HG02623 (cell line): ENCODE measurements at regions not wholly inside any gene's neighbourhood (a gene's known extent, or its start where the extent isn't known, plus 50 kb on each side); places are given as distances from the start of the nearest gene placed in this dataset.

Experiments used
- ATAC-seq: cut with Tn5 transposase; IDR thresholded peaks from one replicate; pipeline ENCODE4 v1.9.1; 2021; ENCODE audit warnings: moderate library complexity; ENCODE audit not compliant: unreplicated experiment

DNA sequence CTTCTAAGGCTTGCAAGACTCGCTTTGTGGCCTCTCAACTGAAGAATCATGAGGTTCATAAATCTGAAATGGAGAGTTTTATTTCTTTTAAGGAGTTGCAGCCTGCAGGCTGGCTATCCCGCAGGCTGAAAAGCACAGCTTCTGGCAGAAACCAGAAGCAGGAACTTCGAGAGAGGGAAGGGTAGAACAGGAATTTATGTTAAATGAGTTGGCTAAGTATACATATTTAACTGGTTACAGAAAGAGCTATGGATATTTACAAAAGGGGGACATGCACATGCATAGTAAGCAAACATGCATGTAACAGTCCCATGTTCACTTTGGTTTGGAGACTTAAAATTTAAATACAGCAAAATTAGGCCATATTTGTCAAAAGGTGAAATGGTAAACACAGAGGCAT is 787.0 kb downstream of the TFAP2A start:
- ATAC-seq: no peak

DNA sequence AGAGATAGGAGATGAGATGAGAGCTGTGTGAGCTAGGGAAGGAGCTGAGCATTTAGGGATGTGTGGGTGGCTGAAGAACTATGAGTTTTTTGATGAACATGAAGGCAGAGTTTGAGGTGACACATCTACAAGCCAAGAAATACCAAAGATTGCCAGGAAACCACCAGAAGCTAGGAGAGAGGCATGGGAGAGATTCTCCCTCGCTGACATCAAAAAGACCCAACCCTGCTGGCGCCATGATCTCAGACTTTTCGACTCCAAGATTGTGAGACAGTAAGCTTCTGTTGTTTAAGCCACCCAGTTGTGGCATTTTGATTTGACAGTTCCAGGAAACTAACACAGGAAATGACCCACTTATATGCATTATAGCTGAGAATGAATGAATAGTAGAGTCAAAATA is 790.9 kb downstream of the TFAP2A start:
- no peak for ATAC-seq

- ATAC-seq: no peak
These were observed 791.5 kb downstream of the TFAP2A start for GRCh38 chr6:9623228-9623832.

DNA sequence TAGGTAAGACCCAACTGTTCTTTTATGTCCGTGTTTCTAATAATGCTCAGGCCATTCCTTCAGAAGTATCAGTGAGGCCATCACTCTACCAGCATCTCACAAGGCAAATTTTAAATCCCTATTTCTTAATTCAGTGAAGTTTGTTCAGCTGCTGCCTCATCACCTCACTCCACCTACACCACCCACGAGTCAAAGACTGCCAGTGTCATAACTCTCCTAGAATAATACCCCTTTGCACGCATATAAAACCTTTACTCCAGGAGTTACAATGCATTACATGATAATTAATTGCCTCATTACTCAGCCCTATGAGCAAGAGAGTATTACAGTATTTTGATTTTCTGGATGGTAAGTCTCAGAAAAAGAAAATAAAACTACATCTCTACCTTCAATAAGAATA is 793.6 kb downstream of the TFAP2A start:
- ATAC-seq: no peak

DNA sequence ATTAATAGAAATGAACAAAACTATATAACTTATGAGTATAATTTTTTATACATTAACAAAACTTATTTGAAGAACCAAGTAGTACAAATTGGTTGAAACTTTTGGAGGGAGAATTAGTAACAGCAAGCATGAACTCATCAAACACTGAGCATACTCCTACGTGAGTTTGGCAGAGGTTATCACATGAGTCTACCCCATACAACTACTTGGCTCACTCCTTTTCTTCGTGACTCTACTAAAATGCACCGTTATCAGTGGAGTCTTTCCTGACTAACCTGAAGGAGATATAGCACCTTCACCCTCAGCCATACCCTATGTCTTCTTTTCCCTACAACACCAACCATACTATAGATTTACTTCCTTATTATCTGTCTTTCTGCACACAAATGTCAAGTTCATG is 794.2 kb downstream of the TFAP2A start:
- ATAC-seq: no peak

- no peak for ATAC-seq
These were observed 794.6 kb downstream of the TFAP2A start for GRCh38 chr6:9620263-9620662.

GRCh38 chr6:9614778-9615177 is 800.1 kb downstream of the TFAP2A start:
- no peak for ATAC-seq

DNA sequence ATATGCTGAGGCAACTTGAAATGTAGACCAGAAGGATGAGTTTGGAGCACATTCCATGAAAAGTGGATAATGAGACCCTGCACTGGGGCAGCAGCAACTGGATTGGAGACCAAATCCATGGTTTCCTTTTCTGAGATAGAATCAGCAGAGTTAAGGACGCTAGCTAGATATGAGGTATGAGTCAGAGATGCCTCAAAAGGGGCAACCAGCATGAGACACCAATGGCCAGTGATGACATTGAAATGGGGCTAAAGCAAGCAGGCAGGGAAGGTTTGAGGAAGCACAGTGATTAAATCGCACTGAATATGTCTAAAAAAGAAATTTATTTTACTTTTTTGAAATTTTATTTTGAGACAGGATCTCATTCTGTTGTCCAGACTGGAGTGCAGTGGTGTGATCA is 802.4 kb downstream of the TFAP2A start:
- ATAC-seq: no peak

DNA sequence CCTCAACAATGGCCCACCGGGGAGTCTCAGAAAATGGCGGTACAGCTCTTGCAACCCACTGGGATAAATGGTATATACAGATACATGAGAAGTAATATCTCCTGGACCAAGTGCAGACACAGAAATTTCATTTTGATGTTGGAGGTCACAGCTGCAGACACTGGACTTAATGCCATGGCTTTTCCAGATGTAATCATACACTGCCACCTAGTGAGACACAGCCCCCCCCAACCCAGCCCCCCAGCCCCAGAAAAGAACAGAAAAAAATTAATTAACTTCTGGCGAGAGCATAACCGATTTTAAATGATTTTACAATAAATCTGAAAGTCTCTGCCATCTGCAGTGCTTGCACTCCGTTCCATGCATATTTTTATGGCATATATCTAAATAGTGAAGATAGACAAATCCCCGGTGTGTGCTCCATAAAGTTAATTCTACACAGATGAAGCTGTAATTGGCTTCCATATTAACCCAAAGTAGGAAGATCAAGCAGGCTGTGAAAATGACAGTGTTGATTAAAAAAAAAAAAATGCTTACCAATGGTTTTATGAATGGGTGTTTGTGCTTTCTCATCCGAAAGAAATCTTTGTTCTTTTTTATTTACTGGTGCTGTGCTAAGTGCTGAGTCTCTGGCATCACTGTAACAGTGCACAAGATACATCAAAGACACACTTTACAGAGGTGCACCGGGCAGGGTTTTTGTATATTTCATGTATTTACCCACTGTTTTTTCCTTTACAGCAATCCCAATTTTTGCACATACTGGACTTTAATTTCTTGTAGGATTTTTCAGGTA is 804.1 kb downstream of the TFAP2A start:
- ATAC-seq: no peak

DNA sequence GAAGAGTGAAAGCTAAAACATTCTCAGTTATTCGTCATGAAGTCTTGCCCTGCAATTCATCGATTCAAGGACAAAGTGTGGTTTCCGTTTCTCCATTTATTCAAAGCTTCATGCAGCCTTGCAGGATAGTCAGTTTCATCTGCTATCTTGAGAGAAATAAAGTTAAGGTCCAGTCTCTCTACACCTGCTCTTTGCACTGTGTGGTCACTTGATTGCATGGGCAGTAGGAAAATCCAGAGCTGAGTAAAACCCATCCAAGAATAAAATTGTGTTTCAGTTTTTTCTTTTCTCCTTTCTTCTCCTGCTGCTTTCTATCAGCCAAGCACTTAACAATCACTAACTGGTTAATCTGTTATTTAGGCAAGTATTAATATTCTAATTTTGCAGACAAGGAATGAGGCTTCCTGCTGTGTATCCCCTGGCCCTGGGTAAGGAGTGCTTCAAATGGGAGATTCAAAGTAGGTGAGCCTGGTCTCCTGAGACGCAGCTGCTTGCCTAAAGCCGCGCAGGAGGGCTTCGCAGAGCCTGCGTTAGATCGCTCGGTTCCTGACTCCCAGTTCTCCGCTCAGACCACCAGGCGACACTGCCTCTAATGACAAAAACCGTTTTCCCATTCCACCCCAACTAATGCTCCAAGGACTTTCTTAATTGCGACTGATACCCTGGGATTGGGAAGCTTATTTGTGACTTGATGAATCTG is 808.3 kb downstream of the TFAP2A start:
- ATAC-seq: no peak

- no peak for ATAC-seq
These were observed 820.1 kb downstream of the TFAP2A start for GRCh38 chr6:9594746-9595145.

DNA sequence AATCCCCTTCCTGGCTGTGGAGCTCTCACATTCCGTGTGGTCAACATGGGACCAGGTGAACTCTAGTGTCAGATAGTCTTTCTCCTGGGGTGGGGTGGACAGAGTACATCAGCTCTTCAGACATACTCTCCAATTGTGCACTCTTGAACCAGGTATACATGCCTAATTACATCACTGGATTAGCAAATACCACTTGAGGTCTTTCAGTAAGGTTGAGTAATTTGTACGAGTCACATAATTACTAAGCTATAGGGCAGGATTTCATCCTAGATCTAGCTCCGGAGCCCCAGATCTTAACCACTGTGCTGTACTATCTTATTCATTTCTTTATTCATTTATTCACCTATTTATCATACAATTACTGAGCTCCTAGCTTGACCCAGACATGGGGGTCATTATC is 821.3 kb downstream of the TFAP2A start:
- ATAC-seq: no peak

- no peak for ATAC-seq
These were observed 831.0 kb downstream of the TFAP2A start for GRCh38 chr6:9583753-9584352.

DNA sequence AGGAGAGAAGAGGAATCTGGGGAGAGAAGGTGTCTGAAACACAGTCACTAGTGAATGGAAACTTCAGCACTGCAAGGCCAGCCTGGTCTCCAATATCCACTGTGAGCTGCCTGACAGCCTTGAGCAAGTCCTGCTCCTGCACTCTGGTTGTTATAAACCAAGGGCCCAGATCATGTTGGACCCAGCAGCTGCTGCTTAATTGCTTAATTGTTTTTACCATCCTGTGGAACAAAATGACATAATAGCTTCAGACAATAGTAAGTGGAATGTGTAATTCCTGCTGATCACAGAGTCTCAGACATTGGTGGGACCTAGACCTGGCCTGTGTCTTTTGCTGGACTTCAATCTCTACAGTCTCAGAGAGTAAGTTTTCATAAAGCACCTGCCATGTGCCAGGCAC is 833.7 kb downstream of the TFAP2A start:
- no peak for ATAC-seq

GRCh38 chr6:9576521-9576920 is 838.4 kb downstream of the TFAP2A start:
- ATAC-seq: no peak

DNA sequence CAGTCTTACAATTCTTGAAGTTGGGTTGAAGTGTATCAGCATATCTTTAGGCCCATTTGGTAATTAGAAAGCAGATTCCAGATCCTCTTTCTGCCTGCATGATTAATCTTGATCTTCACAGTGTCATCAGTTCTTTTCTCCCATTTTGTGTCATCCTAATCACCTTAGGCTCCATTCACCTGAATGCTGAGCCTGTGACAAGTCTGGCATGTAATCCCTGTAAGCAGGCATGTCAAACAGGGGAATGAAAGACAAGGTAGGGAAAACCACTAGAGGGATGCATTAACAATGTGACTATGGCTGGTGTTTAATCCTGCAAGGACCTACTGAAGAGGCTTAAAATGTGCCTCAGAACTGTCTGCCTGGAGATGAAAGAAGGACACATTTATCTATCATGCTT is 848.8 kb downstream of the TFAP2A start:
- no peak for ATAC-seq

- ATAC-seq: no peak
These were observed 850.9 kb downstream of the TFAP2A start for GRCh38 chr6:9564021-9564420.

DNA sequence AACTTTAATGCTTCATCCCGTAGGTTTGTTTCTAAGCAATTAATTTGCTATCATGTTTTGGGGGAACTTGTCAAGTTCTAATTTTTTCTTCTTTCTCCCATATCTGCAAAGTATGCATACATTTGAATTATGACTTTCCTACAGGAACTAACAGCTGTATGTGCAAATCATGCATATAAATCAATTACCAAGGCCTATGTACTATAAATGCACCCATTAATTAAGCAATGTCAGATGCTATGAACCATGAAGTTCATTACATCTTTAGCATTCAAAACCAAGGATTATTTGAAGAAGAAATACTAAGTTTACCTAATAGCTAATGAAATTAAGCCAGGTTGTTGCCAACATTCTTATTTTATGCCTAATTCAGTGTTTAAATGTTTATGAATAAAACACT is 851.3 kb downstream of the TFAP2A start:
- no peak for ATAC-seq

DNA sequence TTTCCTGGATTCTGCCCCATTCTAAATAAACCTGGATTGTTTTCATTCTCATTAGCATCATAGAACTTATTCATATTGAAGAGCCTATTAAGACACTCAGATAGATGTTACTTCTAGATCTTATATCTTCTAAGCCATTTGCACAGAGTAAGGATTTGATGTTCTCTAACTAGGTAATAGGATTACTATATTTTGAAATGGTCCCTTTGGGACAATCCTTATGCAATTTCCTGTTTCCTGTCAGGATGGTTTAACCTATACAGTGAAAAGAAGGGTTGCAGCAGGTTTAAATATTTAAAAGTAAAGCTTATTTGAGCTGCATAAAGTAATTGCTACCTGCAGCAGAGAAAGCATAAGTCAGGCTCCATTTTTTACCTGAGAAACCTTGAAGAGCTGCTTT is 860.1 kb downstream of the TFAP2A start:
- no peak for ATAC-seq

DNA sequence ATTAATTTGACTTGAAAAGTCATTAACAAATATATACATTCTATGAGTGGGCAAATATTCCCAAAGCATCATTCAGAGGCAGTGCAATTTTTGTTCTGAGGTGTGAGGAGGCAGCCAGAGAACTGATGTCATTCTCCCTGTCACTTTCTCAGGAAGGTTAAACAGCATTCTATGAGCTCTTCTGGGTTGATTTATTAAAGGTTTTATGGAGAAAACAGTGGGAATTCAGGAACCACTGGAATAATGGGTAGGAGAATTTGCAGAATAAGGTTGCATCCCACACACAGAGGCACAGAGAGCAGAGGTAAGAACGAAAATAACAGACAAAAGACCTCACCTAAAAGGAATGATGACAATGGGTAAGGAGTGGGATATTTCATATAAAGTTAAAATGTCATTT is 860.6 kb downstream of the TFAP2A start:
- no peak for ATAC-seq

GRCh38 chr6:9553002-9553401 is 861.9 kb downstream of the TFAP2A start:
- no peak for ATAC-seq

DNA sequence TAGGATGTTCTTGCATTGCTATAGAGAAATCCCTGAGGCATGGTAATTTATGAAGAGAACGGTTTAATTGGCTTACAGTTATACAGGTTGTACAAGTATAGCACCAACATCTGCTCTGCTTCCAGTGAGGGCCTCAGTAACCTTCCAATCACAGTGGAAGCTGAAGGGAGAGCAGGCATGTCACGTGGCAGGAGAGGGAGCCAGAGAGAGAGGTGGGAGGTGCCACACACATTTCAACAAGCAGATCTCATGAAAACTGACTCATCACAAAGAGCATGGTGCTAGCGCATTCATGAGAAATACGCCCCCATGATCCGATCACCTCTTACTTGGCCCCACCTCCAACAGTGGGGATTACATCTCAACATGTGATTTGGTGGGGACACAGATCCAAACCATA is 871.2 kb downstream of the TFAP2A start:
- no peak for ATAC-seq
